HG03025 (cell line): ENCODE measurements at regions not wholly inside any gene's neighbourhood (a gene's known extent, or its start where the extent isn't known, plus 50 kb on each side); places are given as distances from the start of the nearest gene placed in this dataset.

ENCODE experiments used
- ATAC-seq: cut with Tn5 transposase; IDR thresholded peaks from one replicate; pipeline ENCODE4 v1.9.1; 2021; ENCODE audit warnings: mild to moderate bottlenecking, moderate library complexity; ENCODE audit not compliant: unreplicated experiment, low FRiP score

GRCh38 chr13:75932636-75933035 lies 296.5 kb downstream of the LMO7 start:
- no peak for ATAC-seq

GRCh38 chr13:75931116-75931515 lies 295.0 kb downstream of the LMO7 start:
- no peak for ATAC-seq

GRCh38 chr13:75929076-75929475 lies 292.9 kb downstream of the LMO7 start:
- no peak for ATAC-seq

- no peak for ATAC-seq
Measured at GRCh38 chr13:75927183-75927669, 291.1 kb downstream of the LMO7 start.

GRCh38 chr13:75920536-75920935 lies 284.4 kb downstream of the LMO7 start:
- no peak for ATAC-seq

- ATAC-seq: no peak
Measured at GRCh38 chr13:75919660-75920199, 283.6 kb downstream of the LMO7 start.

GRCh38 chr13:75915066-75915465 lies 278.9 kb downstream of the LMO7 start:
- ATAC-seq: no peak

GRCh38 chr13:75913925-75914324 lies 277.8 kb downstream of the LMO7 start:
- no peak for ATAC-seq

- ATAC-seq: no peak
Measured at GRCh38 chr13:75910591-75910990, 274.5 kb downstream of the LMO7 start.
